Stimulated activated CD4-positive, alpha-beta T cell treated with anti-CD3 and anti-CD28 coated beads, Interleukin-1b, Interleukin-23, amount 100 ng/mL, for 48 hours (primary cell): ENCODE measurements at regions not wholly inside any gene's neighbourhood (a gene's known extent, or its start where the extent isn't known, plus 50 kb on each side); places are given as distances from the start of the nearest gene placed in this dataset.

Experiments
- DNase-seq: peaks from one replicate; pipeline ENCODE4 v3.0.0-alpha.2; 2020

GRCh38 chr18:3360211-3360610 is 89.8 kb upstream of the TGIF1 start:
- no peak for DNase-seq

GRCh38 chr18:3367491-3368091 is 82.4 kb upstream of the TGIF1 start:
- no peak for DNase-seq

- DNase-seq = no peak
Measured at GRCh38 chr18:3368193-3368592, 81.8 kb upstream of the TGIF1 start.

GRCh38 chr18:3379685-3380084 is 70.3 kb upstream of the TGIF1 start:
- no peak for DNase-seq

GRCh38 chr18:3380384-3380961 is 69.5 kb upstream of the TGIF1 start:
- peak; percentile 10 for DNase-seq

GRCh38 chr18:3383381-3383915 is 66.5 kb upstream of the TGIF1 start:
- DNase-seq = no peak

GRCh38 chr18:3384664-3385563 is 65.1 kb upstream of the TGIF1 start:
- DNase-seq = no peak

- DNase-seq = no peak
Measured at GRCh38 chr18:3388323-3388722, 61.6 kb upstream of the TGIF1 start.

GRCh38 chr18:3388980-3389379 is 61.0 kb upstream of the TGIF1 start:
- no peak for DNase-seq

- DNase-seq = no peak
Measured at GRCh38 chr18:3389977-3390376, 60.0 kb upstream of the TGIF1 start.

GRCh38 chr18:3391704-3392466 is 58.1 kb upstream of the TGIF1 start:
- DNase-seq = no peak

GRCh38 chr18:3392467-3392855 is 57.5 kb upstream of the TGIF1 start:
- DNase-seq = no peak

- DNase-seq = no peak
Measured at GRCh38 chr18:3394648-3395047, 55.3 kb upstream of the TGIF1 start.

- no peak for DNase-seq
Measured at GRCh38 chr18:3395466-3395865, 54.5 kb upstream of the TGIF1 start.

- no peak for DNase-seq
Measured at GRCh38 chr18:3397031-3397750, 52.8 kb upstream of the TGIF1 start.

- no peak for DNase-seq
Measured at GRCh38 chr18:3397786-3398185, 52.2 kb upstream of the TGIF1 start.
